ENCODE measurements at regions not wholly inside any gene's neighbourhood (a gene's known extent, or its start where the extent isn't known, plus 50 kb on each side); places are given as distances from the start of the nearest gene placed in this dataset.

DNA sequence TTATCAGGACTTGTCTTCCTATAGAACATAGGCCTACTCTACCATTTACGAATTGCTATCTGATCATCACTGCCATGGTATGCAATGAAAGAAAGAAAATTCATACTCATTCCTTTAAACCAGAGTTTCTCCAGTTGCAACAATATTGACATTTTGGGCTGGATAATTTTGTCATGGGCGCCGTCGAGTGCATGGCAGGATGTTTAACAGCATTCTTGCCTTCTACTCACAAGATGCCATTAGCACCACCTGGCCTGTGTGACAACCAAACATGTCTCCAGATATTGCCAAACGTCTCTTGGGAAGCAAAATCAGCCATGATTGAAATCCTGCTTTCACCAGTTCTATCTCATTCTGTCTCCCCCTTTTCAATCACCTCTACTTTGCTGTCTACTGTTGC is 63.6 kb upstream of the ARHGAP24 start (continued):
- TF ChIP-seq, protein P1, sequence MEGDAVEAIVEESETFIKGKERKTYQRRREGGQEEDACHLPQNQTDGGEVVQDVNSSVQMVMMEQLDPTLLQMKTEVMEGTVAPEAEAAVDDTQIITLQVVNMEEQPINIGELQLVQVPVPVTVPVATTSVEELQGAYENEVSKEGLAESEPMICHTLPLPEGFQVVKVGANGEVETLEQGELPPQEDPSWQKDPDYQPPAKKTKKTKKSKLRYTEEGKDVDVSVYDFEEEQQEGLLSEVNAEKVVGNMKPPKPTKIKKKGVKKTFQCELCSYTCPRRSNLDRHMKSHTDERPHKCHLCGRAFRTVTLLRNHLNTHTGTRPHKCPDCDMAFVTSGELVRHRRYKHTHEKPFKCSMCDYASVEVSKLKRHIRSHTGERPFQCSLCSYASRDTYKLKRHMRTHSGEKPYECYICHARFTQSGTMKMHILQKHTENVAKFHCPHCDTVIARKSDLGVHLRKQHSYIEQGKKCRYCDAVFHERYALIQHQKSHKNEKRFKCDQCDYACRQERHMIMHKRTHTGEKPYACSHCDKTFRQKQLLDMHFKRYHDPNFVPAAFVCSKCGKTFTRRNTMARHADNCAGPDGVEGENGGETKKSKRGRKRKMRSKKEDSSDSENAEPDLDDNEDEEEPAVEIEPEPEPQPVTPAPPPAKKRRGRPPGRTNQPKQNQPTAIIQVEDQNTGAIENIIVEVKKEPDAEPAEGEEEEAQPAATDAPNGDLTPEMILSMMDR (IDR thresholded peaks at IDR 0.05 in 2 of 3, conservative IDR thresholded peaks at IDR 0.05 in 1 of 3; ENCODE audit: insufficient read depth in 2 of 3, low read depth in 1 of 3, low read length in 3 of 3), result no peak
- TF ChIP-seq ILK (tag; IDR thresholded peaks at IDR 0.05; ENCODE audit: borderline replicate concordance, low read depth), result no peak

DNA sequence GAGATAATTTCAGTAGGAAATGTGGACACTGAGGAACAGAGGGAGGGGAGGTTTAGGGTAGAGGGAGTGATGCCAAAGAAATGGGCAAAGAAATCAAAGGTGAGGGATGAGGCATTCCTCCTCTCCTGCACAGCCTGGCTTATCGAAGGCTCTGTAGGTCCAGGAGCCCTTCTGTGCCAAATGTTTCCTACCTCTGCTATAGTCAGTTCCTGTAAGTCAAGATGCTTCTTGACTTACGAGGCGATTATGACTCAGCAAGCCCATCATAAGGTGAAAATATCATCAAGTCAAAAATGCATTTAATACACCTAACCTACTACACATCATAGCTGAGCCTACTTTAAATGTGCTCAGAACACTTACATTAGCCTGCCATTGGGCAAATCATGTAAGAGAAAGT is 60.0 kb upstream of the ARHGAP24 start:
- BruUV-seq (replicated peaks), result no TSS peak
- no peak for ATAC-seq
- Histone ChIP-seq H2AFZ (ENCODE audit: low read depth, low read length) (no peak overlapping the region), H3K4me1 (replicated peaks in 1 of 2; ENCODE audit: control insufficient read depth in 2 of 2, insufficient read depth in 2 of 2, low read length in 2 of 2) (no peaks in the 10 kb centered on the region), H3K9me1 (ENCODE audit: control insufficient read depth, insufficient read depth, low read length) (no peaks in the 10 kb centered on the region), H3K27ac (ENCODE audit: extremely low read depth, low read depth, low read length) (no peak overlapping the region), H3K9ac (ENCODE audit: insufficient read depth in 1 of 2, low read depth in 2 of 2, low read length in 2 of 2) (no peak overlapping the region), H3K27me3 (ENCODE audit: control insufficient read depth in 2 of 2, insufficient read depth in 2 of 2, low read length in 2 of 2) (no peaks in the 10 kb centered on the region), H3K79me2 (ENCODE audit: control insufficient read depth, insufficient read depth, low read length) (no peaks in the 10 kb centered on the region), H3K36me3 (ENCODE audit: control insufficient read depth, insufficient read depth, low read length) (no peaks in the 10 kb centered on the region), H3K9me3 (replicated peaks; ENCODE audit: control insufficient read depth, insufficient read depth, low read depth, low read length) (no peaks in the 10 kb centered on the region), H3K4me3 (no peak overlapping the region), H3K4me2 (ENCODE audit: insufficient read depth, low read length) (no peak overlapping the region), H4K20me1 (replicated peaks; ENCODE audit: control insufficient read depth, insufficient read depth, low read length) (no peaks in the 10 kb centered on the region)
- WGBS (ENCODE audit: insufficient coverage, low coverage, missing lambda C conversion rate), result 4% methylated on average over 3 of the region's 3 CpGs
- FAIRE-seq, result no peak
- intact Hi-C loops (cut with micrococcal nuclease), result loop anchor here (5.0 kb wide), 1 partner anchor 82 kb away; no protein-coding TSS in a partner anchor
- in situ Hi-C loops (cut with MboI), result no loop called here
- TF ChIP-seq ZNF707 (CRISPR knock-in tag; conservative IDR thresholded peaks at IDR 0.05), result no peak
- no peak for TF ChIP-seq LARP7 (IDR thresholded peaks at IDR 0.05)
- TF ChIP-seq KAT8 (IDR thresholded peaks at IDR 0.05; ENCODE audit: low read depth), result no peak
- no peak for TF ChIP-seq LEF1 (IDR thresholded peaks at IDR 0.05)
- POLR2A ChIA-PET, result no interaction called here
- no peak for DNase-seq (ENCODE audit: extremely low read depth in 1 of 4, low spot score in 3 of 4)
- CTCF ChIA-PET (ENCODE audit: low intra/inter-chr PET ratio), result no interaction called here

Data from K562 (cell line).